HG03103 (cell line): ENCODE measurements at regions not wholly inside any gene's neighbourhood (a gene's known extent, or its start where the extent isn't known, plus 50 kb on each side); places are given as distances from the start of the nearest gene placed in this dataset.
"Not testable (repeated sequence)": the region's sequence is repeated elsewhere in the genome, so short reads cannot be mapped to it uniquely, and the experiment has no call there.

Source experiments
- ATAC-seq: cut with Tn5 transposase; IDR thresholded peaks from one replicate; pipeline ENCODE4 v1.9.1; 2021; ENCODE audit warnings: low read depth; ENCODE audit not compliant: unreplicated experiment

GRCh38 chr1:189681252-189681919, 796.3 kb downstream of the BRINP3 start:
- ATAC-seq = no peak

- ATAC-seq = no peak
Measured at GRCh38 chr1:189682591-189682990, 795.1 kb downstream of the BRINP3 start.

GRCh38 chr1:189686288-189686687, 791.4 kb downstream of the BRINP3 start:
- no peak for ATAC-seq

GRCh38 chr1:189693140-189693539, 784.5 kb downstream of the BRINP3 start:
- ATAC-seq = no peak

- ATAC-seq = no peak
Measured at GRCh38 chr1:189696297-189696696, 781.4 kb downstream of the BRINP3 start.

- ATAC-seq = no peak
Measured at GRCh38 chr1:189697113-189697512, 780.6 kb downstream of the BRINP3 start.

- ATAC-seq = no peak
Measured at GRCh38 chr1:189701606-189702005, 776.1 kb downstream of the BRINP3 start.

- ATAC-seq = no peak
Measured at GRCh38 chr1:189706594-189706993, 771.1 kb downstream of the BRINP3 start.

- ATAC-seq = no peak
Measured at GRCh38 chr1:189708674-189709073, 769.0 kb downstream of the BRINP3 start.

GRCh38 chr1:189718147-189718795, 759.4 kb downstream of the BRINP3 start:
- ATAC-seq = not testable (repeated sequence)

- ATAC-seq = no peak
Measured at GRCh38 chr1:189726806-189727205, 750.9 kb downstream of the BRINP3 start.

GRCh38 chr1:189751311-189751710, 726.4 kb downstream of the BRINP3 start:
- ATAC-seq = no peak

GRCh38 chr1:189752461-189752995, 725.1 kb downstream of the BRINP3 start:
- no peak for ATAC-seq

GRCh38 chr1:189755100-189755499, 722.6 kb downstream of the BRINP3 start:
- ATAC-seq = not testable (repeated sequence)

GRCh38 chr1:189764391-189765320, 713.0 kb downstream of the BRINP3 start:
- ATAC-seq = no peak

GRCh38 chr1:189769448-189769847, 708.2 kb downstream of the BRINP3 start:
- ATAC-seq = no peak

- no peak for ATAC-seq
Measured at GRCh38 chr1:189774721-189775287, 702.9 kb downstream of the BRINP3 start.

- ATAC-seq = no peak
Measured at GRCh38 chr1:189775343-189775742, 702.3 kb downstream of the BRINP3 start.

GRCh38 chr1:189779034-189779433, 698.6 kb downstream of the BRINP3 start:
- no peak for ATAC-seq

GRCh38 chr1:189782295-189782694, 695.4 kb downstream of the BRINP3 start:
- no peak for ATAC-seq

- ATAC-seq = no peak
Measured at GRCh38 chr1:189783456-189783855, 694.2 kb downstream of the BRINP3 start.
